Astrocyte of the spinal cord (primary cell): ENCODE measurements at regions not wholly inside any gene's neighbourhood (a gene's known extent, or its start where the extent isn't known, plus 50 kb on each side); places are given as distances from the start of the nearest gene placed in this dataset.
"Not testable (repeated sequence)": the region's sequence is repeated elsewhere in the genome, so short reads cannot be mapped to it uniquely, and the experiment has no call there.

Experiments
- DNase-seq: peaks from one replicate; pipeline ENCODE4 v3.0.0; 2011; ENCODE audit warnings: low read depth, low spot score
- H3K4me3 ChIP-seq: 2 replicates; pipeline ENCODE4 v1.5.1; 2011; ENCODE audit warnings: low read depth, mild to moderate bottlenecking, low read length, moderate library complexity
- CTCF ChIP-seq: IDR thresholded peaks from 2 replicates; pipeline ENCODE4 v1.5.1; 2012; ENCODE audit warnings: low read depth, mild to moderate bottlenecking, low read length, inconsistent platforms
- in situ Hi-C: cut with HindIII; loops from 2 replicates; pipeline ENCODE4 v1.10.0; 2017; ENCODE audit warnings: low sequenced_read_pairs

DNA sequence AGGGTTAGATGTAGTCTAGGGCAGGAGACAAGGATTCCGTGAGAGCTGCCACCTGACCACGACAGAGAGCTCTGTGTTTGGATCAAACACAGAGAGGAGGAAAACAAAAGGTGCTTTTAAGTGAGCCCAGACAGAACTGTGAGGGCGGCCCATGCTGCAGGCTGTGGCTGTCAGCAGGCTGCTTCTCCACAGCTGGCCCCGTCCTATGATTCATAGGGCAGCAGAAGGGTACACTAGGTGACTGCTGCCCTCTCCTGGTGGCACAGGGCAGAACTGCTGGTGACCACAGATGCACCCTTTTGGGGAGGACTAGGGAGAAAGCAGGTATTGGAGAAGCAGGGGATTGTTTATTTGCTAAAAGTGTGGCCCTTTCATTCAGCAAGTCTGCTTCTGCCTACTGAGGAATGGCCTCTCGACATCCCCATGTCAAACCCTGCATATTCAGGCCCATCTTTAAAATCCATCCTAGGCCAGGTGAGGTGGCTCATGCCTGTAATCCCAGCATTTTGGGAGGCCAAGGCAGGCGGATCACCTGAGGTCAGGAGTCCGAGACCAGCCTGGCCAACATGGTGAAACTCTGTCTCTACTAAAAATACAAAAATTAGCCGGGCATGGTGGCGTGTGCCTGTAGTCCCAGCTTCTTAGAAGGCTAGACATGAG, 234.4 kb upstream of the FRG2C start:
- in situ Hi-C loops, H3K4me3 ChIP-seq: not testable (repeated sequence)
- TF ChIP-seq CTCF, result peak; percentile 72
- peak; percentile 64 for DNase-seq

DNA sequence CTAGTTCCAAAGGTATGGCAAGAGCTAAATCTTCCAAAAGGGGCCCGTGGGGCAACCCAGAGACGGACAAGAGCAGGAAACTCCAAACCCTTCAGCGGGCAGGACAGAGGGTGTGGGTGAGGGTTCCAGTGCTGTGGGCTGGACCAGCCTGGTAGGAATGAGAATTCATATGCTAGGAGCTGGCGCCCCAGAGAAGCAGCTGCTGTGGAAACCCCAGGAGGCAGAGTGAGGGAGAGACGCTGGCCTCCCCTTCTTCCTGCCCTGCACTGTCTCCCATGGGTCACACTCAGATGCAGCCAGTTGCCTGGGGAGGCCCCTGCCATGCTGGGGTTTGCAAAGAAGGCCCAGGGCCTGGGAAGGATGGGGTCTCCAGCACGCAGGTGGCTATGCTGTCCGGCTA, 233.7 kb upstream of the FRG2C start:
- H3K4me3 ChIP-seq, in situ Hi-C loops, DNase-seq: not testable (repeated sequence)

GRCh38 chr3:75431120-75431519, 233.0 kb upstream of the FRG2C start:
- in situ Hi-C loops, DNase-seq, H3K4me3 ChIP-seq: not testable (repeated sequence)

GRCh38 chr3:75432466-75432865, 231.7 kb upstream of the FRG2C start:
- H3K4me3 ChIP-seq, DNase-seq, in situ Hi-C loops: not testable (repeated sequence)

DNA sequence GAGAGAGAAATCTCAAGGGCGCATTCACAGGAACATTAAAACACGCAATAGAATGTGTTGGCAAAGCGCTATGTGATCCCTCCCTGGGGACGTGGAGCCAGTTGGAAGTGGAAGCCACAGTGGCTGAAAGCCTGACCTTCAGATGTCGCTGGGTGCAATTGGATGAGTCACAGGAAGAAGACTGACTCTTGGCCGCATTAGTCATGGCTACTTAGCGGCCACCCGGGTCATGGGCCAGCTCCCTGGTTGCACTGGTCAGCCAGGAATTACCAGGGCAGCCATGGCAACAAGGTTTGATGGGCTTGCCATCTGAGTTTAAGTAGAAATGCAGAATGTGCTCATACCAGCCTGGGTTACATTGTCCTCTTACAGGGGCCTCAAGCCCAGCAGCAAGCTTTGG, 231.2 kb upstream of the FRG2C start:
- H3K4me3 ChIP-seq, in situ Hi-C loops: not testable (repeated sequence)
- DNase-seq, result peak; percentile 86

- not testable (repeated sequence) for DNase-seq, H3K4me3 ChIP-seq
Observed at GRCh38 chr3:75433295-75433694, 230.8 kb upstream of the FRG2C start.

DNA sequence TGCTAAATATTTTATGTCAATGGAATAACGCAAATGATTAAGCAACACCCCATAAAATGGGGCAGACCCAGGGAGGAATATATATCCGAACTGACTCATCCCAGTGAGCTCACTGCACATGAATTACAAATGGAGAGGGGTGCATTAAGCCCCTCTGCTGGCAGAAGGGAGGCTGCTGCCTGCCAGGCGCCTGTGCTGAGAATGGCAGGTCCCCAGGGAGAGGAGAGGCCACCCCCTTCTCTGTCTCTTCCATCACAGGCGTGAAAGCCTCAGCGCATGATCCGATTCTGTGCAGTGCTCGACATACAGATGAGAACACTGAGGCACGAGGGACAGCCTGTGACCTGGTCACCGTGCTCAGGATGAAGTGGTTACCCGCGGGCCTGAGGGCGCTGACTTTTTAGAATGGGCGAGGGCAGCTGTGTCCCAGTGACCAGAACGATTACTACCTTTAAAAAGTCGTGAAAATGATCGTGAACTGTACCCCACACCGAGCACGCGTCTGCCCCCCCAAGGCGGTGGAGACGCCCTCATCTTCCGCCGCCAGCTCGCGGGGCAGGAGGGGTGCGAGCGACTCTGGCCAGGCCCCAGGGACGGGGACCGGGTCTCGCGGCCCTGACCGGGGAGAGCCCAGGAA, 229.7 kb upstream of the FRG2C start:
- DNase-seq, result peak; percentile 50
- H3K4me3 ChIP-seq, result peak overlapping the region; percentile 57
- in situ Hi-C loops, result not testable (repeated sequence)

More at GRCh38 chr3:75433295-75433694, 230.8 kb upstream of the FRG2C start:
- in situ Hi-C loops, result not testable (repeated sequence)

GRCh38 chr3:75434913-75435793, 229.0 kb upstream of the FRG2C start:
- peak overlapping the region; percentile 57 for H3K4me3 ChIP-seq
- peak; percentile 99 for DNase-seq
- in situ Hi-C loops, result not testable (repeated sequence)

- H3K4me3 ChIP-seq, result peak overlapping the region; percentile 51
- in situ Hi-C loops, result not testable (repeated sequence)
- DNase-seq, result peak; percentile 7
Observed at GRCh38 chr3:75435794-75436400, 228.2 kb upstream of the FRG2C start.

- in situ Hi-C loops, DNase-seq, H3K4me3 ChIP-seq: not testable (repeated sequence)
Observed at GRCh38 chr3:75440986-75441385, 223.1 kb upstream of the FRG2C start.

- DNase-seq, H3K4me3 ChIP-seq, in situ Hi-C loops: not testable (repeated sequence)
Observed at GRCh38 chr3:75444634-75445033, 219.5 kb upstream of the FRG2C start.

DNA sequence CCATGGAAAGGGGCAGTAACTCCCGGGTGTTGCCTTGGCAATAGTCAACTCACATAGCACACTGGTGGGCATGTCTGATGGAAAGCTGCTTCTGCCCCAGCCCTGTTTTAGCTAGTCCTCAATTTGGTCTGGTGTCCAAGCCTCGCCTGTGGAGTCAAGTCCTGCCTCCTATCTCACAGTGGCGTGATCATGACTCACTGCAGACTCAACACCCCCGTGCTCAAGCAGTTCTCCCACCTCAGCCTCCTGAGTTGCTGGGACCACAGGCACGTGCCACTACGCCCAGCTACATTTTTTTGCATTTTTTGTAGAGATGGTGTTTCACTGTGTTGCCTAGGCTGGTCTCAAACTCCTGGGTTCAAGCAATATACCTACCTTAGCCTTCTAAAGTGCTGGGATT, 218.9 kb upstream of the FRG2C start:
- in situ Hi-C loops, DNase-seq, H3K4me3 ChIP-seq: not testable (repeated sequence)

GRCh38 chr3:75446948-75447347, 217.2 kb upstream of the FRG2C start:
- H3K4me3 ChIP-seq, in situ Hi-C loops, DNase-seq: not testable (repeated sequence)

GRCh38 chr3:75453328-75453727, 210.8 kb upstream of the FRG2C start:
- in situ Hi-C loops, result not testable (repeated sequence)

GRCh38 chr3:75453839-75454238, 210.3 kb upstream of the FRG2C start:
- in situ Hi-C loops, result not testable (repeated sequence)

More at GRCh38 chr3:75453328-75453727, 210.8 kb upstream of the FRG2C start:
- not testable (repeated sequence) for DNase-seq, H3K4me3 ChIP-seq

GRCh38 chr3:75474530-75474929, 189.6 kb upstream of the FRG2C start:
- DNase-seq, in situ Hi-C loops, H3K4me3 ChIP-seq: not testable (repeated sequence)

More at GRCh38 chr3:75453839-75454238, 210.3 kb upstream of the FRG2C start:
- not testable (repeated sequence) for DNase-seq, H3K4me3 ChIP-seq
